ENCODE measurements at regions not wholly inside any gene's neighbourhood (a gene's known extent, or its start where the extent isn't known, plus 50 kb on each side); places are given as distances from the start of the nearest gene placed in this dataset.
A peak's percentile ranks its signal among the peaks of the same experiment; 100 is the strongest.
"Not testable (repeated sequence)": the region's sequence is repeated elsewhere in the genome, so short reads cannot be mapped to it uniquely, and the experiment has no call there.

DNA sequence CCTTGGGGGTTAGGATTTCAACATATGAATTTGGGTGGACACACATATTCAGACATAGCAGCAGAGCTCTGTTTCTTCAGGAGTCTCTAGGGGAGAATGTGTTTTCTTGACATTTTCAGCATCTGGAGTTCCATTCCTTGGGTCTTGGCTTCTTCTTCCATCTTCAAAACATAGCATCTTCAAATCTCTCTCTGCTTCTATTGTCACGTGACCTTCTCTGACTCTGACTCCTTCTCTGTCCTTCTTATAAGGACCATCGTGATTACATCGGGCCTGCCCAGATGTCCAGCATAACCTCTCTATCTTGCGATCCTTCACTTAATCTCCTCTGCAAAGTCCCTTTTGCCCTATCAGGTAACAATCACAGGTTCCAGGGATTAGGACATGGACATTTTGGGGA is 101.0 kb upstream of the CHD6 start:
- DNase-seq (ENCODE audit: low read depth in 2 of 2) = no peak

DNA sequence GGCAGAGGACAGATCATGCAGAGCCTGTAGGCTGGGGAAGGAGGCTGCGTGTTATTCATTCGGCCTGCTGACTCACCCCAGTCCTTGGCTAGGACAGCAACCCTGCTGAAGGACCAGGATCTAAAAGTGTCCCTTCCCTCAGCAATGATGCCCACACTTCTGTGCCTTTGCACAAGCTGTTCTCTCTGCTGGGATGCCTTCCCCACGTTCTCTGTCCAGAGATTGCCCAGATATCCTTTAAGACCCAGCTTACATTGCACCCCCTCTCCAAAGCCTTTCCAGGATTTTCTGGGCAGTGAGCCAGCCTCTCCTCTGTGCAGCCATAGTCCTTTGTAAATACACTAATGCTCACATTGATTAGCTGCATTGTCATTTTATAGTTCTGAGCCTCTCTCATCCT is 99.3 kb upstream of the CHD6 start:
- no peak for DNase-seq (ENCODE audit: low read depth in 2 of 2)

DNA sequence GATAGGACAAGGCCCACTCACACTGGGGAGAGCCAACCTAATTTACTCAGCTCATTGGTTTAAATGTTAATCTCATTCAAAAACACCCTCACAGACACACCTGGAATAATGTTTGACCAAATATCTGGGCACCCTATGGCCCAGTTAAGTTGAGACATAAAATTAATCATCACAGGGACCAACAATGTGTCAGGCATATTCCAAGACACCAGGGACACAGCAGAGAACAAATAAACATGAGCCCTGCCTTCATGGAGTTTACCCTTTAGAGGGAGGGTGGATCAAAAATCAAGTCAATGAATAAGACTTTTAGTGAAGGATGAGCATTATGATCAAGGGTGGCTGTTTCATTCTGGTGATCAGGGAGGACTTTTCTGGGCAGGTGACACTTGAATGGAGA is 98.7 kb upstream of the CHD6 start:
- DNase-seq (ENCODE audit: low read depth in 2 of 2) = no peak

DNA sequence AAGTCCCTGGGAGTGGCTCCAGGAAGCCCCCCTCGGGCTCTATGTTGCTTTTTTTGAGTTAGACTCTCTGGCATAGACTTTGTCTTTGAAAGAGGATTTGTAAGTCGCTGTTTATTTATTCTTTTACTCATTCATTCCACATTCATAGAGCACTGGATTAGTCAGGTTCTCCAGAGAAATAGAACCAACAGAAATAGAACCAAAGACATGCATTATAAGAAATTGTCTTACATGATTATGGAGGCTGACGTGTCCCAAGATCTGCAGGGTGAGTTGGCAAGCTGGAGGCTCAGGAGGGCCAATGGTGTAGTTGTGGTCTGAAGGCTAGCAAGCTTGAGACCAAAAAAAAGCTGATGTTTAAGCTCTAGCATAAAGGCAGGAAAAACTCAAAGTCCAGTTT is 98.3 kb upstream of the CHD6 start:
- no peak for DNase-seq (ENCODE audit: low read depth in 2 of 2)

DNA sequence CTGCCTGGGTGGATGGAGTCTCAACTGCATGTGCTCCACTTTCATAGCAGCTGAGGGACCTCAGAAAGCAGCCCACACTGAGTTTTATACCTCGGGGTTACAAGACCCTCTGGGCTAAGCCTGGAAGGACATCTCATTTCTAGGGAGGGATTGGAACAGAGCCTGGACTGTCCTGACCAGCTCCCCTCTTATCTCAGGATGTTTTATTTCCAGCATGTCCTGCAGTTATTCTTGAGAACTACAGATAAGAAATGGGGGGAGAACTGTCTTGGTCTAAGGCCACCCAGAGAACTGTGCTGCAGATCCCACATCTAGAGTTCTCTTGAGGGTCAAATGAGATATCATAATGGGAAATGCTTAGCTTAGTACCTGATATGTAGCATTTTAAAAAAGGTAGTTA is 97.3 kb upstream of the CHD6 start:
- DNase-seq (ENCODE audit: low read depth in 2 of 2) = no peak

DNA sequence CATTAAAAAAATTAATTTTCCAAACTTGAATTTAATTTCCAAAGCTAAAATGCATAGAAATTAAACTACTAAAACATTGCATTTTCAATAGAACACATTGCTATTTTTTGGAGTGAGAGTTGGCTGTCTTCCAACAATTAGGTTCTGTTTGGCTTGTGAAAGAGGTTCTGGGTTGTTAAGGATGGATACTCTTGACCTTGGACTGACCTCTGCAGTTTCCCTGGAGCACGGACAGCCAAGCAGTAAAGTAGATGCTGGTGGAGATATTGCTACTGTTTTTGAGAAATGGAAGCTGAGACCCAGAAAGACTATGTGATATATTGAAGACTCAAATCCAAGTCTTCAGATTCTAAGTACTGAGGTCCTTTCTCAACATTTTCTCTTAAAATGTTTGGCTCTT is 95.9 kb upstream of the CHD6 start:
- no peak for DNase-seq (ENCODE audit: low read depth in 2 of 2)

DNA sequence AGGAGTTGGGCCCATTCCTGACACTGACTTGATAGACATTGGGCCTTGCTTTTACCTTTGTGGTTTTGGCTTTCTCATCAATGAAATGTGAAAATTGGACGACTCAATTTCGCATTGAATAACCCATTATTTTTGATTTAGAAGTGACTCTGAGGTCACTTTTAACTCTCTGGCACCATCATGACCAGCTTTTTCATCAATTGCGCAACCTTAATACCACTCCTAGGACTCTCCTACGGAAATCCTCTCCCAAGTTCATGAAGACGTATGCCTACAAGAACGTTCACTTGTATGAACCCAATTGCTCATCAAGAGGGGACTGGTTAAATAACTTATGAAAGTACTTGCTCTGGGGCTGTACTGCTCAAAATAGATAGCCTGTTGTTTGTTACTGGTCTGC is 86.7 kb upstream of the CHD6 start:
- DNase-seq (ENCODE audit: low read depth in 2 of 2) = no peak

DNA sequence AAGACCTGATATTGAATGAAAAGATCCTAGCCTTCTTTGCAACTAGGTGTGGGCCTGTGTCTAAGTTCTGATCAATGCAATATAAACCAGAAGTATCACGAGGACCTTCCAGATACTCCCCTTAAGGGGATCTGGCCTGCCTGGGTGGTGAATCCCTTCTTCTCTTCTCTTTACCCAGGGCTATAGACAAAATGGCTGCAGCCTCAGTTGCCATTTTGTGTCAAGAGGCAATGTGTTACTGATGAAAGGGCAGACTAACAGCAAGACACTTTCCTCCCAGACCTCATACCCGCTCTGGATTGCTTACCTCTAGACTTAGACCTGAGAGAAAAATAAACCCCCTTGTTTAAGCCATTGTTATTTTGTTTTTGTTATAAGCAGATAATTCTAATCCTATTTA is 84.5 kb upstream of the CHD6 start:
- DNase-seq (ENCODE audit: low read depth in 2 of 2) = no peak

DNA sequence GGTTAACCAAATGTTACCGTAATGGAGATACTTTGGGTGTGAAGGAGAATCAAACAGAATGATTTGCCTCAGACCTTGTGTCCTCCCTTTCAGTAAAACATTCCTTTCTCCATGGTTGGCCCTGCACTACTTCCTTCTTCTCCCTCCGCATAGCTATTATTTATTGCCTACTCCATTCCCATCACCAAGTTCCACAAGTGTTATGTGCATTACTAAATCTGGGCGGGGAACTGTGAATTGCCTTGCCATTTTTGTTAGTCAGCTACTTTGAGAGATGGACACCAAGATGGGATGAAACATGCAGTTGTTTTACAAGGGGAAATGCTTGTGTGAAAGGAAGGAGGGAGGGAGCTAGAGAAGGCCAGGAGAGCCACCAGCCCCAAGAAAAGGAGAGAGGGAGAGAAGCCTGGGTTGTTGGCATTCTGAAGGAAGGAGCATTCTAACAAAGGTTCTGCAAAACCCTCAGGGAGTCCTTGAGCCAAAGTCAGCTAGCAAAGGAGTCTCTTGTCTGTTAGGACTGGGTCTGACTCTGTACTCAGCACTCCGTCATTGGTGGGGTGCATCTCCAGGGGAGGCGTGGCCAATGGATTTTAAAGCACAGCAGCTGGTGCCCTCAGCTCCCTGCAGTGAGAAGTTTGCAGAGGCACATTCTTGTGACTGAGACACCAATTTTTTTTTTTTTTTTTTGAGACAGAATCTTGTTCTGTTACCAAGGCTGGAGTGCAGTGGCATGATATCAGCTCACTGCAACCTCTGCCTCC is 83.6 kb upstream of the CHD6 start:
- peak; percentile 22 to 36 for DNase-seq (ENCODE audit: low read depth in 2 of 2)

DNA sequence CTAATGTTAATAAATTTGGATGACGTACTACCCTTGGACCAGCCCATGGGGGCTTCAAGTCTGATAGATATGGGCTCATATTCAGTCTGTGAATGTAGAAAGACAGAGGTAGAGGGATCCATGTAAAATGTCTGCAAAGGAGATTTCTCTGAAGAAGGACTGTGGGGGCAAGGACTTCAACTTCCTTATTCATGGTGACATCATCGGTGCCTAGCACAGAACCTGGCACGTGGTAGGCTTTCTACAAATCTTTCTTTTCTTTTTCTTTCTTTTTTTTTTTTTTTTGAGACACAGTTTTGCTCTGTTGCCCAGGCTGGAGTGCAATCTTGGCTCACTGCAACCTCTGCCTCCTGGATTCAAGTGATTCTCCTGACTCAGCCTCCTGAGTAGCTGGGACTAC is 81.5 kb upstream of the CHD6 start:
- DNase-seq (ENCODE audit: low read depth in 2 of 2) = not testable (repeated sequence)

DNA sequence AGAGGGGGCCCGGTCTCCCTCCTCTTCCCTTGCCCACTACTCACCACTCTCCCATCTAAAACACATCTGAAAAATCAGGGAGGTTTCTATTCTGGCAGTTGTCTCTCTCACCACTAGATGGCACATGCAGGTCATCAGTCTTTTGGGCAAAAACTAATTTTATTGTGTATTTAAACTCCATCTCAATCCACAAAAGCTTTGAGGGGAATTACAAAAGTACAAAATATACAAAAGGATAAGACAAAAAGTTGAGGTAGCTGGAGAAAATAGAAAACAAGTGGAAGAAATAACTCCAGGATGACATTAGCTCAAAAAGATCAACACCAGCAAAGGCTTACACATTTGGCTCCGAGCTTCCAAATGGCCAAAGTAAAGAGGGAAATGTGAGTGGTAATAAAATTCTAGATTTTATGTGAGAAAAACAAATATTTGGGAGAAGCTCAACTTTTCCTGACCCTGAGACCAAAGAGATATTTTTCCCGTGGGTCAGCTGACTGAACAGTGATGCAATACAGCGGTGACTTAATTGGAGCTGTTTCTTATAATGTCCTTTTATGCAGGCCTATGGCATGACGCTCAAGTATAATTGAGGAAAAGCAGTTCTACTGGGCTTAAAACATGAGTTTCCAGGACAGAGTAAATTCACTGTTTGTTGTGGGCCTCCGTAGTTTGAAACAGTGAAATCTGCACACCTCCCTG is 79.8 kb upstream of the CHD6 start:
- DNase-seq (ENCODE audit: low read depth in 2 of 2) = no peak

DNA sequence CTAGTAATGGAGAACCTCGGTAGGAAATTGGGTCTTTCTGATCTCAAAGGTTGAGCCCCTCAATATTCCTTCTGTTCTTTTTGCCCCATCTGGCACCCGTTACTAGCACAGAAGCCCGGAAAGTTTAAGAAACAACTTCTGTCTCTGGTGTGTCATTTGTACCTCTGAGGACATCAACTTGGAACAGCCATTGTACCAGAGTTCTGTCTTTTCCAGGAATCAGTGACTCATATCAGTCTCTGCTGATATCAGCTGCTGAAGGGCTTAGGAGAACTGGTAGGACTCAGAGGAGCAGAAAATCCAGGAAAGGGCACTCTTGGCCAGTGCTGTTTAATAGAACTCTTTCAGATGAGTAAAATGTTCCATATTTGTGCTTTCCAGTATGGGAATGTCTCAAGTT is 78.3 kb upstream of the CHD6 start:
- DNase-seq (ENCODE audit: low read depth in 2 of 2) = no peak

DNA sequence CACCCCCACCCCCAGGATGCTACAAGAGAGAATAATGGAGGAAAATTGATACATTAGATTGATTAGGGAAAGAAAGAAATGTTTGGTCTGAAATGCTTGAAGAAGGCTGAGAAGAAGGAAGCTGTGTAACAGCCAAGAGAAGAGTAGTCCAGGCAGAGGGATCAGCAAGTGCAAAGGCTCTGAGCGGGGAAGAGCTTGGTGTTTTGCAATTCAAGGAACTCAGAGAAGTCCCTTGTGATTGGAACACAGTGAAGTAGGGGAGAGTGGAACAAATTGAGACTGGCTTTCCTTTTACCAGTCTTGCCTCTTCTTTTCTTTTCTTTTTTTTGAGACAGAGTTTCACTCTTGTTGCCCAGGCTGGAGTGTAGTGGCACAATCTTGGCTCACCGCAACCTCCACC is 76.6 kb upstream of the CHD6 start:
- DNase-seq (ENCODE audit: low read depth in 2 of 2) = no peak

DNA sequence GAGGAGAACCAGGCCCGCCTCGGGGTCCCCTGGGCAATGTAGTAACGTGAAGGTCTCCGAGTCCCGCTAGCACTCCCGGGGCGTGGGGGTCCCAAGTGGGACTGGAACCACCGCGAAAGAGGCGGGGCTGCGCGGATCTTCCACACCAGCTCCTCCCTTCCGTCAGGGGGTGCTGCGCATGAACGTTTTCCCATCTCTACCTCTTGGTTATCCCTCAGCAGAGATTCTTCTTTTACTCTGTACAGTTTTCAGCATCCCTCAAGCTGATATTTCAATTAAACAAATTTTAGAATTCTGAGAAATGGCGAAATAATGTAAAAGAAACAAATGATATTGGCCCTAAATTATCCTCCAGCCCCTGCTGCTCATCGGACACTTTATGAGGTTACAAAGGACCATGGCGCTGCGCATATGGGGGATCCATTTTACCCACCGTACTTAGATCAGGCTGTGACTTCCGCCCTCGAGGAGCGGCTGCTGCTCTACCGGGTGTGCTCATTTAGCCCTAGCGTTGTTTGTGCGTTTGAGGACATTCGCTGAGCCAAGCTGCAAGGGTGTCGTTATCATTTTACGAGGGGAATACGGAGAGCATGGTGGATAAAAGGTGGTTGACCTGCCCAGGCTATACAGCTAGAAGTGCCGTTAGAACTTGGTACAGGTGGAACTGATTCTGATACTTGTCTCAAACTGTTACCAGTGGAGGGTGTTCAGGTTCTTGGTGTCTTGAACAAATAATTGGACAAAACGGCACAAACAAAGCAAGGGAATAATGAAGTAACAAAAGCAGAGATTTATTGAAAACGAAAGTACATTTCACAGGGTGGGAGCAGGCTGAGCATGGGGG is 75.2 kb upstream of the CHD6 start:
- DNase-seq (ENCODE audit: low read depth in 2 of 2) = peak; percentile 69 to 70

DNA sequence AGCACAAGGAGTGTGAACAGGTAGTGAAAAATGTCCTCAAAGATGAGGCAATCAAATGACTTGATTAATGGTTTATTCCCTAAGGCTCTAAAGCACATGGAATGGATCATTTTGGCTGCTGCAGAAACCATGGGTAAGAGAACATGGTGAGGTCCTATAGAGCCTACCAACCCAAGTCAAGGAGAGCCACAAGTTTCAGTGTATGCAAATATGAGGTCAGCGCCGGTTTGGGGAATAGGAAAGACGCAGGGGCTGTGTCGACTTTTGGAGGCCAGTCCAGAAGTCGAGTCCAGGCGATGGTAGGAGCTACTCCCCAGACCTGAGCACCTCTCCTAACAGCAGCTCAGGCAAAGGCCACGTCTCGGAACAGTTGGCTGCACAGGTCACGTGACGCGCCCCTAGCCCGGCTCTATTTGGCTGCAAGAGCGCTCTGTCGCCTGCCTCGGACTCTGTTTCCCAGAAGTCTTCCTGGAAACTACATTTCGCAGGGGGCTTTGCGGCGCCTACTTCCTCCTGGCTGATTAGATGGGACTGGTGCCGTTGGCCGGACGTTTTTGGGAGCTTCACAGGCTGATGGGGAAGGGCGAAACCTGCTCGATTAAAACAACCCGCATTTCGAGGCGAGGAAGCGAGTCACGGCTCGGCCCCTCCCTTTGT is 74.4 kb upstream of the CHD6 start:
- DNase-seq (ENCODE audit: low read depth in 2 of 2) = peak; percentile 45 to 48

DNA sequence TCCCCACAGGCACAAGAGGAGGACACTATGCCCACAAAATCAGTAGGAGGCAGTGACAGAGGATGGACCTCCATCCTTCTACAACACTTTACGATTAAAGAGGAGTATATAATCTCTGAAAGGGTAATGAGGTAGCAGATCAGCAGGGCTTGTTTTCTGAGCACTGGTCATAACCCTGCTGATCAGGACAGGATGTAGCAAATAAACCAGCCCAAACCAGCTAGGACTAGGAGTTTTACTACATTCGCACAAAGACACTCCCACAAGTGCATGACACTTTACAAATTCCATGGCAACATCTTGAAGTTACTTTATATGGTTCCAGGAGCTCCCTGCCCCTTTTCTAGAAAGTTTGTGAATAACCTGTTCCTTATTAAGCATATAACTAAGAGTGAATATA is 73.3 kb upstream of the CHD6 start:
- DNase-seq (ENCODE audit: low read depth in 2 of 2) = no peak

DNA sequence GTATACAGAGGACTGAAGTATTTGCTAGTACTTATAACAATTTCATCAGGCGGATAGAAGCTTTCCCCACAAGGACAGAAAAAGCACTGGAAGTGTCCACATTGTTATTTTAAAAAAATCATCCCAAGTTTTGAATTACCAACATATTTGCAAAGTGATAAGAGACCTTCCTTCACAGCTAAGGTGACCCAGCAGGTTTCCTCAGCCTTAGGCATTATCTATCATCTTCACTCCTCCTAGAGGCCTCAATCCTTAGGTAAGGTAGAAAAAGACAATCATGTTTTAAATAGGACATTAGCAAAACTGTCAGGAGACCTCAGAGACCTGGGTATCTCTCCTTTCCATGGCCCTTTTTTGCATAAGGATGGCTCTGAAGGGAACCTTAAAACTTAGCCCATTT is 72.5 kb upstream of the CHD6 start:
- no peak for DNase-seq (ENCODE audit: low read depth in 2 of 2)

DNA sequence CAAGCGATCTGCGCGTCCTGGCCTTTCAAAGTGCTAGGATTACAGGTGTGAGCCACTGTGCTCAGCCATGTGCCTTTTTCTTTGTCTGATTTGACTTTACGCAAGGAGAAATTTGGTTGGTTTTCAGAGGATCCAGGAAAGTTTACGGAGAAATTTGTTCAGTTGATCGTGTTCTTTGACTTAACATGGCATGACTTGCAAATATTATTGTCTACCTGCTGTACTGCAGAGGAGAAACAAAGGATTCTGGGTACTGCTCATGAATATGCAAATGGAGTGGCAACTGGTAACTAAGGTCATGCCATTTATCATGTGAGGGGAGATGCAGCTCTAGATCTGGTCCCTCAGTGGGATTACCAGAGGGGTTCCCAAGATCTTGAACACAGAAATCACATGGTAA is 68.8 kb upstream of the CHD6 start:
- no peak for DNase-seq (ENCODE audit: low read depth in 2 of 2)

DNA sequence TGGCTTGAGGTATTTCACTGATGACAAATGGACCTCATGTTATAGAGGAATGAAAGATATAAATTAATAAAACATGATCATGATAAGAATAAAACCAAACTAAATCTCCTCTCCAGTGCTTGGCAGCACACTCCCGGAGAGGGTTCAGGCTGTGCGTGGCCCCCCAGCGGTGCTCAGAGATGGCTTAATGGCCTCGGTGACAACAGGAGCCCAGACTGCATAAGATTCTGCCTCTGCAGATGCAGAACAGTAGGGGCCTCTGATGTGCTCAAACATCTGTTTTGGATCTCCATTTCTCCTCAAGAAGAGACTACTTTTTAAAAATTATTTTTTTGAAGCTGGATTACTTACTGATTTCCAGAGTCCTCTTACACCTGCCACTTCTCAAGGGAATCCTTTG is 67.0 kb upstream of the CHD6 start:
- DNase-seq (ENCODE audit: low read depth in 2 of 2) = not testable (repeated sequence)

DNA sequence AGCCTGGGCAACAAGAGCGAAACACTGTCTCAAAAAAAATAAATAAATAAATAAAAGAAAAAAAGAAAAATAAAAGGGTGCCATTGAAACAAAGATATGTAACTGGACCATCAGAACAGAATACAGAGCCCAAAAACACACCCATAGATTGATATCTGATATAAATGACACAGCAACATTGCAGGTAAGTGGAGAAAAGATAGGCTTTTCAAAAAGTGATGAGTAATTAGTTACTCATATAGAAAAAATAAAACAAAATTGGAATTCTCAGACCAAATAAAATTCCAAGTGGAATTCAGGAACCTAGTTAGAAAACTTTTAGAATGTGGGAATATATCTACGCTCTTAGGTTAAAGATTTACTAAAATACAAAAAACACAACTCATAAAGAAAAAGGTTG is 60.6 kb upstream of the CHD6 start:
- DNase-seq (ENCODE audit: low read depth in 2 of 2) = no peak

DNA sequence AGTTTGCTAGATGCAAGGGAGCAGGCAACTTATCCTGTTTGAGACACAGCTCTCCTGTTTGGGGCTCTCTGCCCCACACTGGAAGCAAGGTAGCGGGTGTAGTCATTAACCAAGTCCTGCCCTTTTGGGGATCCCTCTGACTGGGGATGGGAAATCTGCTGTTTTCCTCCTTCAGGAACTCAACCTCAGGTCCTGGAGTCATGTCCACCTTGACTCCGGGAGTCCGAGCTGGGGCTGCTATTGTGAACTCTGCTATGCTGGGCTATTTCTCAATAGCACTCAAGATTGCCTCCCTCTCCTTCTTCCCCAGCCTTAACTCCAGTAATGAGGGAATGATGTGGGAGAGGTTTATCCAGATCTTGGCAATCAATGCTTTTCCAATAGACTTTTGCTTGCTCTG is 54.1 kb upstream of the CHD6 start:
- no peak for DNase-seq (ENCODE audit: low read depth in 2 of 2)

DNA sequence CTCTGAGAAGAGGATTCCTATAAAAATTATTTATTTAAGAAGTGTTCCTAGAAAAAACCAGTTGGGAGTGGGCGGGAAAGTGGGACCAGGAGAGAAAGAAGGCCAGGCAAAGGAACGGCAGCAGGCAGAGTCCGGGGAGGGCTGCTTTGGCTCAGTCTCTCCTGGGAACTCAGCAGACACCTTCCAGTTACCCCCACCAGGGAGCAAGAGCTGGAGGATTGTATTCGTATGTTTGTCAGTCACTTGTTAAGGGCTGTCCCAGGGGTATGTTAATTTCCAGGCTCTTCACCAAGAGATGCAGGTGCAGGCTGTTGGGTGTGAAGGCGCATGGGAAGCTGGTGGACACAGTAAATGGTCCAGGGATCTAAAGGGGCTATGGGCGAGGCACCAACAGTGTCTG is 53.0 kb upstream of the CHD6 start:
- DNase-seq (ENCODE audit: low read depth in 2 of 2) = no peak
